Loucy (cell line): ENCODE measurements at regions not wholly inside any gene's neighbourhood (a gene's known extent, or its start where the extent isn't known, plus 50 kb on each side); places are given as distances from the start of the nearest gene placed in this dataset.

Source experiments
- H2AFZ ChIP-seq: fragments of 200-600 bp; sonication (generic); 2 replicates; pipeline ENCODE4 v1.6.0; 2016; ENCODE audit warnings: antibody characterized with exemption, mild to moderate bottlenecking, low read length, moderate library complexity
- H3F3A ChIP-seq: fragments of 200-600 bp; 2 replicates; pipeline ENCODE4 v1.6.0; 2016; ENCODE audit warnings: antibody characterized with exemption, low read depth, mild to moderate bottlenecking
- H3K27me3 ChIP-seq: fragments of 200-600 bp; sonication (generic); 2 replicates; pipeline ENCODE4 v1.6.1; 2014; ENCODE audit warnings: low read length, mild to moderate bottlenecking; ENCODE audit not compliant: insufficient read depth, poor library complexity, severe bottlenecking
- H3K36me3 ChIP-seq: fragments of 200-600 bp; sonication (generic); 2 replicates; pipeline ENCODE4 v1.6.1; 2016; ENCODE audit warnings: low read length; ENCODE audit not compliant: insufficient read depth
- H3K4me1 ChIP-seq: fragments of 200-600 bp; sonication (generic); 2 replicates; pipeline ENCODE4 v1.5.1; 2014; ENCODE audit warnings: low read length, mild to moderate bottlenecking; ENCODE audit not compliant: insufficient read depth, poor library complexity, severe bottlenecking
- H3K4me2 ChIP-seq: fragments of 200-600 bp; sonication (generic); 2 replicates; pipeline ENCODE4 v1.6.0; 2014; ENCODE audit warnings: antibody characterized with exemption, low read length, low read depth, mild to moderate bottlenecking; ENCODE audit not compliant: poor library complexity, severe bottlenecking
- H3K4me3 ChIP-seq: fragments of 200-600 bp; sonication (generic); 2 replicates; pipeline ENCODE4 v1.5.1; 2014; ENCODE audit warnings: low read length, mild to moderate bottlenecking, mixed read lengths; ENCODE audit not compliant: poor library complexity, severe bottlenecking
- H3K79me2 ChIP-seq: fragments of 200-600 bp; sonication (generic); 2 replicates; pipeline ENCODE4 v1.6.1; 2014; ENCODE audit warnings: low read length; ENCODE audit not compliant: insufficient read depth
- H3K9ac ChIP-seq: fragments of 200-600 bp; sonication (generic); 2 replicates; pipeline ENCODE4 v1.6.0; 2014; ENCODE audit warnings: mild to moderate bottlenecking, low read depth, low read length, moderate library complexity; ENCODE audit not compliant: poor library complexity, severe bottlenecking
- H3K9me2 ChIP-seq: fragments of 200-600 bp; sonication (generic); replicated peaks from 2 replicates; pipeline ENCODE4 v1.6.1; 2016; ENCODE audit warnings: low read depth, low read length, mixed read lengths
- H3K9me3 ChIP-seq: fragments of 200-600 bp; sonication (generic); 2 replicates; pipeline ENCODE4 v1.6.1; 2014; ENCODE audit warnings: mild to moderate bottlenecking, antibody characterized with exemption, low read length, low read depth; ENCODE audit not compliant: insufficient read depth
- H4K20me1 ChIP-seq: fragments of 200-600 bp; sonication (generic); 2 replicates; pipeline ENCODE4 v1.6.0; 2014; ENCODE audit warnings: antibody characterized with exemption, low read length, mild to moderate bottlenecking; ENCODE audit not compliant: insufficient read depth, poor library complexity, severe bottlenecking
- EZH2phosphoT487 ChIP-seq: fragments of 200-600 bp; IDR thresholded peaks from 2 replicates; pipeline ENCODE4 v1.6.1; 2018; ENCODE audit warnings: antibody characterized with exemption, mild to moderate bottlenecking, moderate library complexity, borderline replicate concordance
- TF ChIP-seq, protein P1 (sequence below): fragments of 200-600 bp; sonication (generic); conservative IDR thresholded peaks from 2 replicates; pipeline ENCODE4 v1.5.1; 2014; ENCODE audit warnings: mild to moderate bottlenecking, antibody characterized with exemption, low read length

DNA sequence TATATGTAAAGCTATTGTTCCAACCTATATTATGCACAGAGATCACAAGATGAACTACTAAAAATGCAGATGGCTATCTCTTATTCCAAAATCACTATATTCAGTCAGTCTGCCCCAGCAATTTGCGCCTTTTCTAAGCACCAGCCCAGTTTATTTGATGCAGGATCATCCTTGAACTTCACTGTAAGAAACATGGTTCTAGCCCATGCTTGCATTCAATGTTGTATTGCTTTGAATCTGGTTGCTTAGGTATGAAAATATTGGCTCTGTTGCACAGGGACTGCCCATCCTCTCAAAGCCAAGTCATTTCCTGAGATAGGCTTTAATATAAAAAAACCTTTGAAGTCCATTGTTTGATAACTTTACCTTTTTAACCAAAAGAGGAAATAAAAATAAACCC is 170.5 kb upstream of the LRIG1 start:
- peak overlapping the region; percentile 26; the same call in 1 of the 2 replicates for H2AFZ ChIP-seq
- H3K4me1 ChIP-seq: peaks cover 13% of the 10 kb centered on the region
- H3K27me3 ChIP-seq: no peaks in the 10 kb centered on the region
- H3K9ac ChIP-seq: no peak overlapping the region
- H3K36me3 ChIP-seq: no peaks in the 10 kb centered on the region
- H3K79me2 ChIP-seq: no peaks in the 10 kb centered on the region
- no peak for TF ChIP-seq EZH2phosphoT487
- TF ChIP-seq, protein P1, sequence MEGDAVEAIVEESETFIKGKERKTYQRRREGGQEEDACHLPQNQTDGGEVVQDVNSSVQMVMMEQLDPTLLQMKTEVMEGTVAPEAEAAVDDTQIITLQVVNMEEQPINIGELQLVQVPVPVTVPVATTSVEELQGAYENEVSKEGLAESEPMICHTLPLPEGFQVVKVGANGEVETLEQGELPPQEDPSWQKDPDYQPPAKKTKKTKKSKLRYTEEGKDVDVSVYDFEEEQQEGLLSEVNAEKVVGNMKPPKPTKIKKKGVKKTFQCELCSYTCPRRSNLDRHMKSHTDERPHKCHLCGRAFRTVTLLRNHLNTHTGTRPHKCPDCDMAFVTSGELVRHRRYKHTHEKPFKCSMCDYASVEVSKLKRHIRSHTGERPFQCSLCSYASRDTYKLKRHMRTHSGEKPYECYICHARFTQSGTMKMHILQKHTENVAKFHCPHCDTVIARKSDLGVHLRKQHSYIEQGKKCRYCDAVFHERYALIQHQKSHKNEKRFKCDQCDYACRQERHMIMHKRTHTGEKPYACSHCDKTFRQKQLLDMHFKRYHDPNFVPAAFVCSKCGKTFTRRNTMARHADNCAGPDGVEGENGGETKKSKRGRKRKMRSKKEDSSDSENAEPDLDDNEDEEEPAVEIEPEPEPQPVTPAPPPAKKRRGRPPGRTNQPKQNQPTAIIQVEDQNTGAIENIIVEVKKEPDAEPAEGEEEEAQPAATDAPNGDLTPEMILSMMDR: no peak
- H3K9me3 ChIP-seq: no peaks in the 10 kb centered on the region
- H3K4me3 ChIP-seq: no peak overlapping the region
- no peak overlapping the region for H3K4me2 ChIP-seq
- no peaks in the 10 kb centered on the region for H4K20me1 ChIP-seq
- H3K9me2 ChIP-seq: no peaks in the 10 kb centered on the region
- no peaks in the 10 kb centered on the region for H3F3A ChIP-seq

DNA sequence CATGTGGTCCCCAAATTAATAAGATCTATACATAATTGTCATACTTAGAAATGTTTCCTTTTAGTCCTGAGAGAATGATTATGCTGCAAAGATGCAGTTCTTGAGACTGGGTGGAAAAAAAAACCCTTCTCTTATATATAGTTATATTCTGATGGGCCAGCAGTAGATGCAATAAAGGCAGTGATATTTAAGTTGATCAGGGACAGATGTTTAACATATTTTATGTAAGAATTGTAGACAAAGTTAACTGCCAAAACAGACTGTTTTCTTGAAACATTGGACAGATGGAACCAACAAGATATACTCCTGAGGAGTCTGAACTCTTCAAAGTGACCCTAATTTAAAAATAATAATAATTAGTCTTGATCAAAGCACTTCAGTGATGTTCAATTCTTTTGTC is 172.0 kb upstream of the LRIG1 start:
- H3K4me1 ChIP-seq: peaks cover 13% of the 10 kb centered on the region
- no peaks in the 10 kb centered on the region for H3K9me2 ChIP-seq
- no peak overlapping the region for H3K4me2 ChIP-seq
- no peaks in the 10 kb centered on the region for H3K27me3 ChIP-seq
- H3K79me2 ChIP-seq: no peaks in the 10 kb centered on the region
- no peak overlapping the region for H3K9ac ChIP-seq
- H4K20me1 ChIP-seq: no peaks in the 10 kb centered on the region
- no peak overlapping the region for H2AFZ ChIP-seq
- H3K9me3 ChIP-seq: no peaks in the 10 kb centered on the region
- TF ChIP-seq, protein P1: no peak
- TF ChIP-seq EZH2phosphoT487: no peak
- H3F3A ChIP-seq: no peaks in the 10 kb centered on the region
- no peak overlapping the region for H3K4me3 ChIP-seq
- no peaks in the 10 kb centered on the region for H3K36me3 ChIP-seq

DNA sequence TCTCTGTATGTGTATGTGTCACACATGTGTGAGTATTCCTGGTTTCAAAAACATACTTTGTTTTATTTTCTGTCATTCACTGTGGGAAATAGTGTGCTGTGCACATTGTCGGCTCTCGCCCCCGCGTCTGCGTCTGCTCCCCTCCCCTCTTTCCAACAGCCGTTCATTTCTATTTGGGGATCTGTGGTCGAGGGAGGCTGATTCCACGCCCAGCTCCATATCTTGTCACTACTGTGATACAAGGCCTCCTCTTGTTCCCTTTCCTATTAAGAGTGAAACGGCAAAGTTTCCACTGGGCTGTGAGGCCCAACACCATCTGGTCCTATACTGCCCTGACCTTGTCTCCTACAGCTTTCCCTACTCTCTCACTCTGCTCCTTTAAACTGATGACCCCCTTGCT is 172.5 kb upstream of the LRIG1 start:
- TF ChIP-seq, protein P1: no peak
- TF ChIP-seq EZH2phosphoT487: no peak
- no peaks in the 10 kb centered on the region for H3K79me2 ChIP-seq
- peaks cover 11% of the 10 kb centered on the region for H3K4me1 ChIP-seq

More for the DNA sequence above, 172.5 kb upstream of the LRIG1 start:
- no peaks in the 10 kb centered on the region for H3K36me3 ChIP-seq
- no peaks in the 10 kb centered on the region for H4K20me1 ChIP-seq
- H3K27me3 ChIP-seq: no peaks in the 10 kb centered on the region
- H3K9ac ChIP-seq: no peak overlapping the region
- H3K9me3 ChIP-seq: no peaks in the 10 kb centered on the region
- no peaks in the 10 kb centered on the region for H3K9me2 ChIP-seq
- no peaks in the 10 kb centered on the region for H3F3A ChIP-seq
- no peak overlapping the region for H2AFZ ChIP-seq
- no peak overlapping the region for H3K4me2 ChIP-seq
- H3K4me3 ChIP-seq: no peak overlapping the region
